ENCODE measurements at regions not wholly inside any gene's neighbourhood (a gene's known extent, or its start where the extent isn't known, plus 50 kb on each side); places are given as distances from the start of the nearest gene placed in this dataset.

DNA sequence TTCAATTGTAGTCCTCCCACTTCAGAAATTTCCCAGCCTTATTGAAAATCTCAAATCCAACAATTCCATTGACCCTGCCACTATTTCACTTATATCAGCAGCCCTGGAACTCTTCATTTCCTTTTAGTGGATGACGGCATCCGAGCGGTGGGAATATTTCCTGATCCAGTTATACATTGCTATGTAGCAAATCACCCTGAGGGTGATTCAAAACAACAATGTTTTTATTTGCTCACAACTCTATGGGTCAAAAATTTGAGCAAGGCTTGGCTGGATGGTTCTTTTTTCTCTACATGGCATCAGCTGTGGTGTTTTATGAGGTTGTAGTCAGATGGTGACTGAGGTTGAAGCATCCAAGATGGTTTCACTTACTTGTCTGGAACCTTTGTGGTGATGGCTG, 70.5 kb downstream of the CHST2 start:
- no peaks in the 10 kb centered on the region for H3K36me3 ChIP-seq (ENCODE audit: control insufficient read depth in 2 of 2, extremely low read depth in 1 of 2, insufficient read depth in 2 of 2, low read length in 2 of 2)
- DNase-seq (ENCODE audit: low read depth, low spot score), result no peak
- no peaks in the 10 kb centered on the region for H4K20me1 ChIP-seq (ENCODE audit: control insufficient read depth, extremely low read depth, insufficient read depth, low read length)
- no peak overlapping the region for H3K9ac ChIP-seq (ENCODE audit: control insufficient read depth, extremely low read depth, insufficient read depth, low read length)
- no peaks in the 10 kb centered on the region for H3K9me3 ChIP-seq (ENCODE audit: control insufficient read depth, low read depth, low read length)
- TF ChIP-seq EZH2 (IDR thresholded peaks at IDR 0.05; ENCODE audit: low read length) (no peak), CTCF (optimal IDR thresholded peaks at IDR 0.05 in 1 of 3, IDR thresholded peaks at IDR 0.05 in 1 of 3, conservative IDR thresholded peaks at IDR 0.05 in 1 of 3; ENCODE audit: extremely low read depth in 1 of 3, insufficient read depth in 2 of 3, low read length in 3 of 3) (no peak)
- H3K27me3 ChIP-seq (ENCODE audit: control insufficient read depth, extremely low read depth, insufficient read depth, low read length), result peaks cover 2% of the 10 kb centered on the region
- H3K4me1 ChIP-seq (ENCODE audit: control insufficient read depth, extremely low read depth, insufficient read depth, low read length), result no peaks in the 10 kb centered on the region
- no peak overlapping the region for H3K4me2 ChIP-seq (ENCODE audit: control insufficient read depth, extremely low read depth, insufficient read depth, low read depth, low read length)
- H3K27ac ChIP-seq (ENCODE audit: control insufficient read depth, insufficient read depth, low read length), result no peak overlapping the region
- dilution Hi-C loops (cut with MboI; ENCODE audit: extremely low pct_ligation_motif_present, low sequenced_read_pairs), result no loop called here
- FAIRE-seq, result no peak
- no peaks in the 10 kb centered on the region for H3K9me1 ChIP-seq (ENCODE audit: control insufficient read depth, extremely low read depth, insufficient read depth, low read length)
- H3K4me3 ChIP-seq (ENCODE audit: control insufficient read depth in 2 of 3, extremely low read depth in 1 of 3, insufficient read depth in 2 of 3, low read depth in 1 of 3, low read length in 3 of 3), result no peak overlapping the region
- no peaks in the 10 kb centered on the region for H3K79me2 ChIP-seq (ENCODE audit: control insufficient read depth, insufficient read depth, low read length)
- no peak overlapping the region for H2AFZ ChIP-seq (ENCODE audit: control insufficient read depth, low read length)

DNA sequence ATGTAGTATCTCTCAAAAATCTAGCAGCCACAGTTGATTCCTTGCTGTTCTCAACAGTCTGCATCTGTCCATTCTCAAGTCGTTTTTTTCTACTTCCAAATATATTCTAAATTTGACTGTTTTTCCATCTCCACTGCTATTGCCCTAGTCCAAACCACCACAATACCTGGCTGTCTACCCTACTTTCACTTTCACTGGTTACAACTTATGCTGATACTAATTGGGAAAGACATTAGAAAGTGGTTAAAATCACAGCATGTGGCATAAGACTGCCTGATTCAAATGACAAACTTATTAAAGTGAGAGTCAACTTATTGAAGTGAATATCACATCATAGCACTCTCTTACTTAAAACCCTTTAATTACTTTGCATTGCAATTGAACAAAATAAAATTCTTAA, 72.6 kb downstream of the CHST2 start:
- Histone ChIP-seq H3K4me2 (ENCODE audit: control insufficient read depth, extremely low read depth, insufficient read depth, low read depth, low read length) (no peak overlapping the region), H3K9me3 (ENCODE audit: control insufficient read depth, low read depth, low read length) (no peaks in the 10 kb centered on the region), H3K79me2 (ENCODE audit: control insufficient read depth, insufficient read depth, low read length) (no peaks in the 10 kb centered on the region), H3K9me1 (ENCODE audit: control insufficient read depth, extremely low read depth, insufficient read depth, low read length) (no peaks in the 10 kb centered on the region), H3K9ac (ENCODE audit: control insufficient read depth, extremely low read depth, insufficient read depth, low read length) (no peak overlapping the region), H3K27ac (ENCODE audit: control insufficient read depth, insufficient read depth, low read length) (no peak overlapping the region), H3K27me3 (ENCODE audit: control insufficient read depth, extremely low read depth, insufficient read depth, low read length) (peaks cover 2% of the 10 kb centered on the region), H3K4me3 (ENCODE audit: control insufficient read depth in 2 of 3, extremely low read depth in 1 of 3, insufficient read depth in 2 of 3, low read depth in 1 of 3, low read length in 3 of 3) (no peak overlapping the region), H4K20me1 (ENCODE audit: control insufficient read depth, extremely low read depth, insufficient read depth, low read length) (no peaks in the 10 kb centered on the region), H3K4me1 (ENCODE audit: control insufficient read depth, extremely low read depth, insufficient read depth, low read length) (no peaks in the 10 kb centered on the region), H2AFZ (ENCODE audit: control insufficient read depth, low read length) (no peak overlapping the region), H3K36me3 (ENCODE audit: control insufficient read depth in 2 of 2, extremely low read depth in 1 of 2, insufficient read depth in 2 of 2, low read length in 2 of 2) (no peaks in the 10 kb centered on the region)
- no peak for FAIRE-seq
- dilution Hi-C loops (cut with MboI; ENCODE audit: extremely low pct_ligation_motif_present, low sequenced_read_pairs), result no loop called here
- DNase-seq (ENCODE audit: low read depth, low spot score), result no peak
- TF ChIP-seq CTCF (optimal IDR thresholded peaks at IDR 0.05 in 1 of 3, IDR thresholded peaks at IDR 0.05 in 1 of 3, conservative IDR thresholded peaks at IDR 0.05 in 1 of 3; ENCODE audit: extremely low read depth in 1 of 3, insufficient read depth in 2 of 3, low read length in 3 of 3) (no peak), EZH2 (IDR thresholded peaks at IDR 0.05; ENCODE audit: low read length) (no peak)

Data from keratinocyte (primary cell).